Ascending aorta (tissue), 2 donors: ENCODE measurements at regions not wholly inside any gene's neighbourhood (a gene's known extent, or its start where the extent isn't known, plus 50 kb on each side); places are given as distances from the start of the nearest gene placed in this dataset.

ENCODE experiments used
- DNase-seq, 2 donors: peaks; one replicate each; pipeline ENCODE4 v3.0.0-alpha.2; 2019; ENCODE audit warnings: low spot score in 2 of 2
- H3K27ac ChIP-seq, 2 donors: fragments of 200-600 bp; sonication (generic); one replicate each; pipeline ENCODE4 v1.5.1; 2016 to 2017; ENCODE audit warnings: mild to moderate bottlenecking in 1 of 2
- H3K27me3 ChIP-seq: fragments of 200-600 bp; sonication (generic); one replicate; pipeline ENCODE4 v1.5.1; 2017
- H3K36me3 ChIP-seq, 2 donors: fragments of 200-600 bp; sonication (generic); one replicate each; pipeline ENCODE4 v1.5.1; 2016
- H3K4me1 ChIP-seq, 2 donors: fragments of 200-600 bp; sonication (generic); one replicate each; pipeline ENCODE4 v1.5.1; 2016 to 2017; ENCODE audit warnings: mild to moderate bottlenecking in 1 of 2
- H3K4me3 ChIP-seq, 2 donors: fragments of 200-600 bp; sonication (generic); one replicate each; pipeline ENCODE4 v1.5.1; 2016 to 2017; ENCODE audit warnings: mild to moderate bottlenecking in 1 of 2
- H3K9me3 ChIP-seq, 2 donors: fragments of 200-600 bp; sonication (generic); one replicate each; pipeline ENCODE4 v1.5.1; 2016
- CTCF ChIP-seq, 3 experiments: fragments of 200-600 bp in 2 of 3; fragments of 450-650 bp in 1 of 3; sonication (generic) in 2 of 3; IDR thresholded peaks; one replicate each; pipeline ENCODE4 v1.5.1; 2016 to 2019; ENCODE audit warnings: antibody characterized with exemption in 3 of 3, mild to moderate bottlenecking in 1 of 3, moderate library complexity in 1 of 3
- intact Hi-C: fragments of 100-400 bp; cut with DNase I; formaldehyde crosslinking; loops from one replicate; pipeline ENCODE4 v1.15.1; 2023

GRCh38 chr6:88456221-88456859, 290.2 kb upstream of the CNR1 start:
- Histone ChIP-seq H3K36me3 (no peaks in the 10 kb centered on the region), H3K4me3 (no peak overlapping the region), H3K9me3 (no peaks in the 10 kb centered on the region), H3K4me1 (peaks cover 0 to 3% of the 10 kb centered on the region in 2 donors), H3K27me3 (no peaks in the 10 kb centered on the region), H3K27ac (no peak overlapping the region)
- intact Hi-C loops = no loop called here
- no peak for DNase-seq
- no peak for TF ChIP-seq CTCF (IDR thresholded peaks at IDR 0.05)

- no peaks in the 10 kb centered on the region for H3K9me3 ChIP-seq
- H3K36me3 ChIP-seq = no peaks in the 10 kb centered on the region
- peaks cover 0 to 3% of the 10 kb centered on the region in 2 donors for H3K4me1 ChIP-seq
- DNase-seq = no peak
- H3K27ac ChIP-seq = no peak overlapping the region
- intact Hi-C loops = no loop called here
- H3K27me3 ChIP-seq = no peaks in the 10 kb centered on the region
- no peak overlapping the region for H3K4me3 ChIP-seq
- no peak for TF ChIP-seq CTCF (IDR thresholded peaks at IDR 0.05)
Observed at GRCh38 chr6:88455317-88455716, 289.2 kb upstream of the CNR1 start.

GRCh38 chr6:88454658-88455057, 288.5 kb upstream of the CNR1 start:
- Histone ChIP-seq H3K27ac (no peak overlapping the region), H3K4me3 (no peak overlapping the region), H3K9me3 (no peaks in the 10 kb centered on the region), H3K27me3 (no peaks in the 10 kb centered on the region), H3K4me1 (peaks cover 0 to 3% of the 10 kb centered on the region in 2 donors), H3K36me3 (no peaks in the 10 kb centered on the region)
- DNase-seq = no peak
- TF ChIP-seq CTCF (IDR thresholded peaks at IDR 0.05) = no peak
- intact Hi-C loops = no loop called here

GRCh38 chr6:88449770-88450169, 283.6 kb upstream of the CNR1 start:
- TF ChIP-seq CTCF (IDR thresholded peaks at IDR 0.05) = no peak
- H3K4me3 ChIP-seq = no peak overlapping the region
- intact Hi-C loops = no loop called here
- no peaks in the 10 kb centered on the region for H3K4me1 ChIP-seq
- DNase-seq = no peak
- no peaks in the 10 kb centered on the region for H3K27me3 ChIP-seq
- no peak overlapping the region for H3K27ac ChIP-seq
- no peaks in the 10 kb centered on the region for H3K36me3 ChIP-seq
- no peaks in the 10 kb centered on the region for H3K9me3 ChIP-seq

DNA sequence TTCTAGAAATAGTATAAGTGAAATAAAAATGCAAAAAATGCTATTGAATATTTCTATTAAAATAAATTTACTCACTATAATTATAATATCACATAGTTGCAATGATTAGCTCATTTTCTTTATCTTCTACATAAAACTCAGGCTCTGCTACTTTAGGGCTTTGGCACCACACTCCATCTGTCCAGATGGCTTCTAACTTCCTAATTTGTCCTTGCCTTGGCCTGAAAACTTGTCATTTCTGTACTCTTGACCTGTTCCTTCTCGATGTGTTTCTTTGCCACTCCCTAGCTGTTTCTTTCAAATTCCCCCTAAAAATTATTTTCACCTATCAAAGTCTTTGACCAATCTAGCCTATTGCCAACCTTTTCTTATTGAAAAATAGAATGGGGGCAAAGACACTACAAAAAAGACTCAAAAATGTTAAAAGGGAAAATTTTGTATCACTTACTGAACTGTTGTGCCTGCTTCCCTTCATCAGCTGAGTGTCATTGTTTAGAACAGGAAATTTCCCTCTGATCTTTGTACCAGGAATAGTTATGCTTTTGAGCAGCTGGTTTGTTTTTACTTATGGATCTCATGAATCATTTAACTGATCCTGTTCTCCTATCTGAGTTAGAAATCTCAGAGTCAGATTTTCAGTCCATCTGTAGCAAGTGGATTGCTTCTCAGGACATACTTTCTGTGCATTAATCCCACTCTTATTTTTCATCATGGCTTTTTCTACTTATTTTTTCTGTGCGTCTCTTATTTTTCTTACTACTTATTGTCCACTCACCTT, 279.2 kb upstream of the CNR1 start:
- no peak overlapping the region for H3K4me3 ChIP-seq
- intact Hi-C loops = no loop called here
- no peaks in the 10 kb centered on the region for H3K36me3 ChIP-seq
- no peaks in the 10 kb centered on the region for H3K4me1 ChIP-seq
- TF ChIP-seq CTCF (IDR thresholded peaks at IDR 0.05) = no peak
- H3K9me3 ChIP-seq = no peaks in the 10 kb centered on the region
- H3K27me3 ChIP-seq = no peaks in the 10 kb centered on the region
- no peak for DNase-seq
- no peak overlapping the region for H3K27ac ChIP-seq
